Activated CD4-positive, alpha-beta T cell treated with anti-CD3 and anti-CD28 coated beads for 36 hours (primary cell): ENCODE measurements at regions not wholly inside any gene's neighbourhood (a gene's known extent, or its start where the extent isn't known, plus 50 kb on each side); places are given as distances from the start of the nearest gene placed in this dataset.
"Not testable (repeated sequence)": the region's sequence is repeated elsewhere in the genome, so short reads cannot be mapped to it uniquely, and the experiment has no call there.

Experiments used
- ATAC-seq: fragments of 200-7000 bp; cut with Tn5 transposase; one replicate; pipeline ENCODE4 v1.10.0; 2021; ENCODE audit warnings: mild to moderate bottlenecking, moderate library complexity
- CTCF ChIA-PET: fragments of 350-600 bp; sonication (Branson Sonifier 250); formaldehyde crosslinking; loops from one replicate; lab custom pipeline; 2021; ENCODE audit warnings: antibody characterized with exemption; lab: Charles Lee
- POLR2A ChIA-PET: fragments of 350-600 bp; sonication (Branson Sonifier 250); formaldehyde crosslinking; loops from one replicate; lab custom pipeline; 2021; ENCODE audit warnings: antibody characterized with exemption, inconsistent platforms; lab: Charles Lee
- DNase-seq: peaks from one replicate; pipeline ENCODE4 v3.0.0-alpha.2; 2020
- H3K27ac Mint-ChIP-seq: one replicate; pipeline ENCODE4 v1.8.0; 2021; ENCODE audit warnings: mixed read lengths
- H3K27me3 Mint-ChIP-seq: one replicate; pipeline ENCODE4 v1.8.0; 2021; ENCODE audit warnings: mixed read lengths
- H3K36me3 Mint-ChIP-seq: one replicate; pipeline ENCODE4 v1.8.0; 2021; ENCODE audit warnings: low read depth, mixed read lengths
- H3K4me1 Mint-ChIP-seq: one replicate; pipeline ENCODE4 v1.8.0; 2021; ENCODE audit warnings: mixed read lengths
- H3K4me3 Mint-ChIP-seq: one replicate; pipeline ENCODE4 v1.8.0; 2021; ENCODE audit warnings: mild to moderate bottlenecking, moderate library complexity, mixed read lengths
- H3K9me3 Mint-ChIP-seq: one replicate; pipeline ENCODE4 v1.8.0; 2021; ENCODE audit warnings: low read depth, mixed read lengths
- intact Hi-C, 2 experiments: fragments of 100-400 bp; cut with DNase I in 1 of 2; cut with micrococcal nuclease in 1 of 2; formaldehyde crosslinking; loops; one replicate each; pipeline versions ENCODE4 v1.14.2 to v1.15.1; 2022 to 2024; cut with DNase I, micrococcal nuclease

DNA sequence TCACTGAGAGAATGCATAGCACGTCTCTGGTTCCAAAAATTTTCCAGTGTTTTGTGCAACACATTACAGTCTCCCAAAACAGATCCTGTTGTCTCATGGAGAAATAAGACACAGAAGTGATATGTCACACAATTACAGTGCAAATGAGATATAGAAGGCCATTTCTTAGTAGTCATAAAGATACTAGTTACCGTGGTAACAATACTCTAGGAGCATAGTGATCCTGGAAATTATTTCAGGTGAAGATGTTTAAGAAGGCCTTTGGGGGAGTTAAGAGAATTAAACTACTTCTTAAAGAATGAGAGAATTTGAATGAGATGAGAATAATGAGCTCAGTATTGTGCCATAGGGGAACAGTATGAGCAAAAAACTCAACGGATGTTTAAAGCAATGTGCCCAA lies 628.0 kb upstream of the MIR17HG start:
- intact Hi-C loops: no loop called here
- POLR2A ChIA-PET: no interaction called here
- ATAC-seq: no peak

DNA sequence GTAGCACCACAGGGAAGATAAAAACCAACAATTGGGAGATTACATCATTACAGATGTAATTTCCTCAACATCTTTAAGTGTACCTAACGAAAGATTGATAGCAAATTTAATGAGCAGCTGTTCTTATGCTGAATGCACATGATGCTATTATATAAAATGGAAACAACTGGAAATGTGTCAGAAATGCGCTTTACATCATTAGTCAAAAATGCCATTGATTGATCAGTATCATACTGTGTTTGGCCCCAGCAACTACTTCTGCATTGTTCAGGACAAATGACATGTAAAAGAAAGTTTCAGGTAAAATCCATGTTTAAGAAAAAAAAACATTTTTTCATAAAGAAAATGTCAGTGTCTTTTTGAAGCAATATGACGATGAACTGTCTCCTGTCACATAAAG lies 625.5 kb upstream of the MIR17HG start:
- ATAC-seq (no peak), DNase-seq (no peak)
- ChIA-PET POLR2A (no interaction called here), CTCF (no interaction called here)
- no peaks in the 10 kb centered on the region for H3K4me1 Mint-ChIP-seq
- no peaks in the 10 kb centered on the region for H3K36me3 Mint-ChIP-seq
- no peak overlapping the region for H3K4me3 Mint-ChIP-seq
- H3K9me3 Mint-ChIP-seq: peaks cover 9% of the 10 kb centered on the region
- intact Hi-C loops: no loop called here
- H3K27me3 Mint-ChIP-seq: no peaks in the 10 kb centered on the region
- H3K27ac Mint-ChIP-seq: no peak overlapping the region

More for the DNA sequence above, 628.0 kb upstream of the MIR17HG start:
- CTCF ChIA-PET: no interaction called here
- no peaks in the 10 kb centered on the region for H3K27me3 Mint-ChIP-seq
- no peak for DNase-seq
- H3K4me3 Mint-ChIP-seq: no peak overlapping the region
- peaks cover 9% of the 10 kb centered on the region for H3K9me3 Mint-ChIP-seq
- H3K4me1 Mint-ChIP-seq: no peaks in the 10 kb centered on the region
- no peaks in the 10 kb centered on the region for H3K36me3 Mint-ChIP-seq
- no peak overlapping the region for H3K27ac Mint-ChIP-seq

DNA sequence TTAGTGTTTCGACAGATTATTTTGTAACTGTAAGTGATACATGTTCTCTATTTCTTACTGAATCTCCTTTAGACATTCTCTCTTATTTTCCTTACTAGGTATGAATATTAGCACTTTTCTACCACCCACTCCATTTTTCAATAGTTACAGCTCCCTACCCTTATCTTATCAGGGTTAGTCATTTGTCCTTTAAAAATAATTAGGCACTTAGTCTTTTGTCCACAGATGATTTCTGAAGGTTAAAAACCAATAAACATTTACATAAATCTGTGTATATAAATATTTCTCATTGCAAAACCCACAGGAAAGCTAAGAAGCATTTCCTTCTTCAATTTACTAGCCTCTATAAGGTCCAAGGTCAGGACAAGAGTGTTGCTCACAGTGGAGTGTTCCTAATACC lies 624.1 kb upstream of the MIR17HG start:
- POLR2A ChIA-PET: no interaction called here
- H3K27ac Mint-ChIP-seq: no peak overlapping the region
- ATAC-seq (no peak), DNase-seq (no peak)
- CTCF ChIA-PET: no interaction called here
- no peaks in the 10 kb centered on the region for H3K4me1 Mint-ChIP-seq
- H3K36me3 Mint-ChIP-seq: no peaks in the 10 kb centered on the region
- intact Hi-C loops: no loop called here
- peaks cover 7% of the 10 kb centered on the region for H3K9me3 Mint-ChIP-seq
- no peaks in the 10 kb centered on the region for H3K27me3 Mint-ChIP-seq
- no peak overlapping the region for H3K4me3 Mint-ChIP-seq

DNA sequence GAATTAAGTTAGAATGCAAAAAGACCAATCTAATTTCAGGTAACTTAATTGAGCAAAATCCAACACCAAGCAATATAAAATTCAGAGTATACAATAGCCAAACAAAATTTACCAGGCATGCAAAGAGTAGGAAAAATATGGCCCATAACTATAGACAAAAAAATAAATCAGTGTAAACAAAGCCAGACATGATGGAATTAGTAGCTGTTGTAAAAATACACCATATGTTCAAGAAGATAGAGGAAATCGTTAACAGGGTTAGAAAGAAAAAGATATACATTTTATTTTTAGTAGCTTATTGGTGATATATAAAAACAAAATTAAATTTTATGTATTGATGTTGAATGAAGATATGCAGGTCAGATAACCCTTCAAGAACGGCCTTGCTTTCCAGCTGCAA lies 621.1 kb upstream of the MIR17HG start:
- Mint-ChIP-seq H3K27me3 (no peaks in the 10 kb centered on the region), H3K9me3 (peaks cover 3% of the 10 kb centered on the region), H3K27ac (no peak overlapping the region), H3K36me3 (no peaks in the 10 kb centered on the region), H3K4me1 (no peaks in the 10 kb centered on the region), H3K4me3 (no peak overlapping the region)
- ATAC-seq (no peak), DNase-seq (no peak)
- POLR2A ChIA-PET: interaction anchor here (0.7 kb wide), 1 partner anchor 106 kb away, joined by 5 read pairs; no protein-coding TSS in a partner anchor
- CTCF ChIA-PET: no interaction called here
- intact Hi-C loops: no loop called here

DNA sequence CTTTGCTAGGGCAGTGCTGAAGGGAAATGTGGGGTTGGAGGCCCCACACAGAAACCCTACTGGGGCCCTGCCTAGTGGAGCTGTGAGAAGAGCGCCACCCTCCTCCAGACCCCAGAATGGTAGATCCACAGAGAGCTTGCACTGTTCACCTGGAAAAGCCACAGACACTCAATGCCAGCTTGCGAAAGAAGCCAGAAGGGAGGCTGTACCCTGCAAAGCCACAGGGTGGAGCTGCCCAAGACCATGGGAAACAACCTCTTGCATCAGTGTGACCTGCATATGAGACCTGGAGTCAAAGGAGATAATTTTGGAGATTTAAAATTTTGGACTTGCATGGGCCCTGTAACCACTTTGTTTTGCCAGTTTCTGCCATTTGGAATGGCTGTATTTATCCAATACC lies 615.4 kb upstream of the MIR17HG start:
- ChIA-PET POLR2A (no interaction called here), CTCF (no interaction called here)
- Mint-ChIP-seq H3K27me3 (no peaks in the 10 kb centered on the region), H3K4me3 (no peak overlapping the region), H3K36me3 (no peaks in the 10 kb centered on the region), H3K27ac (no peak overlapping the region), H3K4me1 (no peaks in the 10 kb centered on the region), H3K9me3 (peaks cover 8% of the 10 kb centered on the region)
- ATAC-seq: no peak
- peak; percentile 5 for DNase-seq
- intact Hi-C loops: no loop called here

DNA sequence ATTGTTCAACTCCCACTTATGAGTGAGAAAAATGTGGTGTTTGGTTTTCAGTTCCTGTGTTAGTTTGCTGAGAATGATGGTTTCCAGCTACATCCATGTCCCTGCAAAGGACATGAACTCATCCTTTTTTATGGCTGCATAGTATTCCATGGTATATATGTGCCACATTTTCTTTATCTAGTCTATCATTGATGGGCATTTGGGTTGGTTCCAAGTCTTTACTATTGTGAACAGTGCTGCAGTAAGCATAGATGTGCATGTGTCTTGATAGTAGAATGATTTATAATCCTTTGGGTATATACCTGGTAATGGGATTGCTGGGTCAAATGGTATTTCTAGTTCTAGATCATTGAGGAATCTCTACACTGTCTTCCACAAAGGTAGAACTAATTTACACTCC lies 613.0 kb upstream of the MIR17HG start:
- CTCF ChIA-PET, ATAC-seq, H3K36me3 Mint-ChIP-seq, H3K4me3 Mint-ChIP-seq, intact Hi-C loops, H3K27me3 Mint-ChIP-seq, POLR2A ChIA-PET, DNase-seq, H3K9me3 Mint-ChIP-seq, H3K4me1 Mint-ChIP-seq, H3K27ac Mint-ChIP-seq: not testable (repeated sequence)

DNA sequence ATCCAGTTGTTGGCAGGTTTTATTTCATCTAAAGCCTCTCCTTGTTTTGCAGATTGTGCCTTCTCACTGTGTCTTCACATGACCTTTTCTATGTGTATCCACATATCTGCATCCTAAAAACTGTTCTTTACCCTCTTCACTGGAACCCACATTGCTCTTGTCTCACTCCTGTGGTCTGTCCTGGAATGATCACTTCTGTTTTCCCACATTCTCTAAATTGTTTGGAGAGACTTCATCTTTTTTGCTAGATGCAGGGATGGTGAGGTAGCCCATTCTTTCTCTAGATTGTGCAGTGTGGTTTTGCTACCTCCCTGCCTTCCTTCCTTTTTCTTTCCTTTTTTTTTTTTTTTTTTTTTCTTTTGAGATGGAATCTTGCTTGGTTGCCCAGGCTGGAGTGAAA lies 608.6 kb upstream of the MIR17HG start:
- no peaks in the 10 kb centered on the region for H3K36me3 Mint-ChIP-seq
- H3K4me3 Mint-ChIP-seq: no peak overlapping the region
- no peaks in the 10 kb centered on the region for H3K27me3 Mint-ChIP-seq
- CTCF ChIA-PET: no interaction called here
- H3K9me3 Mint-ChIP-seq: no peaks in the 10 kb centered on the region
- intact Hi-C loops: no loop called here
- POLR2A ChIA-PET: no interaction called here
- no peak overlapping the region for H3K27ac Mint-ChIP-seq
- ATAC-seq (no peak), DNase-seq (no peak)
- no peaks in the 10 kb centered on the region for H3K4me1 Mint-ChIP-seq

DNA sequence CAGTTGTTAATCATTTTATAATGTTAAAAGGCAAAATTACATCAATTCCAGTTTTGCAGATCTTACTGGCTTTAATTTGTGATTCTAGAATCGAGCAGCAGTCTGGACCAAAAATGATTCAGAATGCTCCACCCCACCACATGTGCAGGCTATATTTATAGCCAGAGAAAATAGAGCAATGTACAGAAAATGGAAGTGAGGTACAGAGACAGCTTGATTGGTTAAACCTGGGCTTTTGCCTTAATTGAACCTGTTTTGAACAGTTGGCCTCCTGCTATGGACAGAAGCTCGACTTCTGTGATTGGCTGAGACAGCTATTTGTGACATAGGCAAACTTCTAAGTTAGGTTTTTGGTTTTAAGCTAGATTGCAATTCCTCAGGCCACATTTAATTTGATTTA lies 607.4 kb upstream of the MIR17HG start:
- no peaks in the 10 kb centered on the region for H3K4me1 Mint-ChIP-seq
- intact Hi-C loops: no loop called here
- H3K27me3 Mint-ChIP-seq: no peaks in the 10 kb centered on the region
- no peaks in the 10 kb centered on the region for H3K36me3 Mint-ChIP-seq
- H3K9me3 Mint-ChIP-seq: peaks cover 2% of the 10 kb centered on the region
- ATAC-seq (no peak), DNase-seq (no peak)
- POLR2A ChIA-PET: no interaction called here
- no peak overlapping the region for H3K27ac Mint-ChIP-seq
- CTCF ChIA-PET: no interaction called here
- no peak overlapping the region for H3K4me3 Mint-ChIP-seq

DNA sequence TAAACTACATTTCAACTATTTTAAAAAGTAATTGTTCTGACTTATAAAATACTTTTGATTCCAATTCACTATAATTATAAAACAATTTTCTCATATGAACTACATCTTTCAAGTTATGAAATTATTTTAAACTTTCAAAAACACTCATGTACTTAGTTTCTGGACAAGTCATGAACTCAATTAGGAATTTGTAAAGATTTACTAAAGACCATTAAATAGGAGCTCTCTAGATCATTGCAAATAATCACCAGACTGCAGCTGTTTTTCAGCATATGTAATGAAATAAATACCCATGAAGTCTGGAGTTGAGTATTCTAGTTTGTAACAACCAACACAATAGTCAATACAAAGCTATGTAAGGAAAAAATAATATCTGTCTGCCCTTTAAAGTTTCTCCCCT lies 605.1 kb upstream of the MIR17HG start:
- Mint-ChIP-seq H3K9me3 (peaks cover 6% of the 10 kb centered on the region), H3K27ac (no peak overlapping the region), H3K4me3 (no peak overlapping the region), H3K4me1 (no peaks in the 10 kb centered on the region), H3K27me3 (no peaks in the 10 kb centered on the region), H3K36me3 (no peaks in the 10 kb centered on the region)
- POLR2A ChIA-PET: no interaction called here
- intact Hi-C loops: no loop called here
- CTCF ChIA-PET: no interaction called here
- ATAC-seq (no peak), DNase-seq (no peak)

DNA sequence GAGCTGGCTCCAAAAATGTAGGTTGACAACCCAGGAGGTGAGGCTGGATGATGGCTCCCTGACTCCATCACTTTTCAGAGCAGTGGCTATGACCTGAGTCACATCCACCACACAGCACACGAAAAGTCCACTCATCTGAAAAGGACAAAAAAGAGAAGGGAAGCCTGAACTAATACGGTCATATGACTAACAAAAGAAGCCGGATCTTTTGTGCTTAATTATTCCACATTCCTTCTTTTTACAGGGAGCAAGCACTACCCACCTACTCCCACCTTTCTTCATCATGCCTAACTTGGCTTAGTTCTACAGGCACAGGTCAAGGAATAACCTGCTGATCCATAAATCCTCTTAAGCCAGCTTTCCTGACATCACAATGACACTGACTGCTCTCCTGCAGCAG lies 601.3 kb upstream of the MIR17HG start:
- no peak for ATAC-seq
- CTCF ChIA-PET: interaction anchor here (0.5 kb wide), 1 partner anchor 318 kb away, joined by 3 read pairs; no protein-coding TSS in a partner anchor

DNA sequence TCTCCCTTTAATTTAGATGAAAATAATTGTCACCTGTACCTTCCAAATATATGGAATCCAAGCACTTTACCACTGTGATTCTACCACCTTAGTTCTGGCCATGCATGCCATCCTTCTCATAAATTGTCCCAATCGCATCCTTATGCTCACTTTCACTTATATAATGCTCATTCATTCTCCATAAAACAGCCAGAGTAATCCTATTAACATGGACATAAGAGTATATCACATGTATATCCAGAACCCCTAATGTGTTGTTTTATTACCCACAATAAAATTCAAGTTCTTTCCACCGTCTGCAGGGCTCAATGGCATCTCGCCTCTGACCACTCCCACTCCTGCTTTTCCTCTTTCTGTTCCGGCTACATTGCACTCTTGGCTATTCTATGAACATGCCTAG lies 597.5 kb upstream of the MIR17HG start:
- CTCF ChIA-PET: no interaction called here
- Mint-ChIP-seq H3K27ac (no peak overlapping the region), H3K36me3 (no peaks in the 10 kb centered on the region), H3K4me1 (no peaks in the 10 kb centered on the region), H3K4me3 (no peak overlapping the region), H3K27me3 (no peaks in the 10 kb centered on the region), H3K9me3 (peaks cover 11% of the 10 kb centered on the region)
- POLR2A ChIA-PET: no interaction called here
- ATAC-seq (no peak), DNase-seq (no peak)
- intact Hi-C loops: no loop called here

More for the DNA sequence above, 601.3 kb upstream of the MIR17HG start:
- DNase-seq: no peak
- Mint-ChIP-seq H3K27ac (no peak overlapping the region), H3K27me3 (no peaks in the 10 kb centered on the region), H3K36me3 (no peaks in the 10 kb centered on the region), H3K4me1 (no peaks in the 10 kb centered on the region), H3K4me3 (no peak overlapping the region), H3K9me3 (peaks cover 9% of the 10 kb centered on the region)
- POLR2A ChIA-PET: no interaction called here
- intact Hi-C loops: no loop called here

DNA sequence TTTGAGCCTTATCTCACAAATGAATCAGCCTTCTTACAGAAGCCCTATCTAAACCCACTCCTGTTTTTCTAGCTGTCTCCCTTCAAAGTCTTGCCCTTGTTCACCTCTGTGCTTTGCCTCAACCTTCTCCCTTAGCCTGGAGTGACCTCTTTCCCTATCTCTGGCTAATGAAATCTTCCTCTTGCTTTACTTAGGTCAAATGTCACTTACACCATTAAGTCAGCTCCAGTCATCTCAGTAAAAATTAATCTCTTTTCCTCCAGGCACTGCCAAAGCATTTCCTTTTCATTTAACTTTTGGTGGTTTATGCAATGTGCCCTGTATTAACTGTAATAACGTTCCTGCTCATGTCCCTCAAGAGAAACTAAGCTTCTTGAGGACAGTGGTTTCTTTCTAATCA lies 596.5 kb upstream of the MIR17HG start:
- ChIA-PET POLR2A (no interaction called here), CTCF (no interaction called here)
- no peak for DNase-seq
- Mint-ChIP-seq H3K4me3 (no peak overlapping the region), H3K4me1 (no peaks in the 10 kb centered on the region), H3K27ac (no peak overlapping the region), H3K27me3 (no peaks in the 10 kb centered on the region), H3K36me3 (no peaks in the 10 kb centered on the region), H3K9me3 (peaks cover 11% of the 10 kb centered on the region)
- intact Hi-C loops: no loop called here
- no peak for ATAC-seq

DNA sequence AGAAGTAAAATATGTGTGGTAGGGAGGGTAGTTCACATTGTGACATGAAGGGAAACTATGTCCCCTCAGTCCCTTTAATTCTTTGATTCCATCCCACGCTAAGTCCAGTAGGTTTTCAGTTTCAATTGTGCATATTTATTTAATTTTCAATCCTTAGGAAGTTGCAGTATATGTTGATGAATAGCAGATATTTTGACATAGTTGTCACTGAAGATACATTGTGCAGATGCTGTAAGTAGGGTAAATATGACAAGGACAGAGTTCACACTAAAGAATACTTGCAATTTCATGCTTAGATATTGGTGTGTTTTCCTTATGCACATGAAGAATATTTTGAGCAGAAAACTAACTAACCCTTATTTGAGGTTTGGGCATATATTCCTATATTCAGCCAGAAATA lies 595.4 kb upstream of the MIR17HG start:
- CTCF ChIA-PET: no interaction called here
- POLR2A ChIA-PET: no interaction called here
- Mint-ChIP-seq H3K4me3 (no peak overlapping the region), H3K9me3 (peaks cover 8% of the 10 kb centered on the region), H3K27ac (no peak overlapping the region), H3K27me3 (no peaks in the 10 kb centered on the region), H3K36me3 (no peaks in the 10 kb centered on the region), H3K4me1 (no peaks in the 10 kb centered on the region)
- no peak for DNase-seq
- ATAC-seq: no peak
- intact Hi-C loops: no loop called here
